ENCODE measurements at regions not wholly inside any gene's neighbourhood (a gene's known extent, or its start where the extent isn't known, plus 50 kb on each side); places are given as distances from the start of the nearest gene placed in this dataset.

GRCh38 chr20:6401893-6402557 lies 279.2 kb upstream of the FERMT1 start:
- TF ChIP-seq CTCF (IDR thresholded peaks at IDR 0.05): no peak
- no peak for DNase-seq (ENCODE audit: low spot score)
- ATAC-seq (ENCODE audit: low FRiP score): no peak

GRCh38 chr20:6397115-6397514 lies 274.3 kb upstream of the FERMT1 start:
- ATAC-seq (ENCODE audit: low FRiP score) (no peak), DNase-seq (ENCODE audit: low spot score) (no peak)
- no peak for TF ChIP-seq CTCF (IDR thresholded peaks at IDR 0.05)

- no peak for TF ChIP-seq CTCF (IDR thresholded peaks at IDR 0.05)
- DNase-seq (ENCODE audit: low spot score): no peak
- no peak for ATAC-seq (ENCODE audit: low FRiP score)
Observed at GRCh38 chr20:6395695-6396094, 272.9 kb upstream of the FERMT1 start.

- DNase-seq (ENCODE audit: low spot score) (no peak), ATAC-seq (ENCODE audit: low FRiP score) (no peak)
- TF ChIP-seq CTCF (IDR thresholded peaks at IDR 0.05): no peak
Observed at GRCh38 chr20:6388671-6389197, 265.9 kb upstream of the FERMT1 start.

GRCh38 chr20:6384956-6385486 lies 262.2 kb upstream of the FERMT1 start:
- DNase-seq (ENCODE audit: low spot score) (no peak), ATAC-seq (ENCODE audit: low FRiP score) (no peak)
- no peak for TF ChIP-seq CTCF (IDR thresholded peaks at IDR 0.05)

- ATAC-seq (ENCODE audit: low FRiP score): no peak
- DNase-seq (ENCODE audit: low spot score): no peak
Observed at GRCh38 chr20:6384380-6384779, 261.6 kb upstream of the FERMT1 start.

More at GRCh38 chr20:6384380-6384779, 261.6 kb upstream of the FERMT1 start:
- no peak for TF ChIP-seq CTCF (IDR thresholded peaks at IDR 0.05)

Data from omental fat pad (tissue), 3 donors.